Thyroid gland (tissue), 4 donors: ENCODE measurements at regions not wholly inside any gene's neighbourhood (a gene's known extent, or its start where the extent isn't known, plus 50 kb on each side); places are given as distances from the start of the nearest gene placed in this dataset.

Experiments used
- CTCF ChIP-seq, 6 experiments: fragments of 200-600 bp in 3 of 6; fragments of 450-650 bp in 3 of 6; sonication (generic) in 3 of 6; IDR thresholded peaks; one replicate each; pipeline ENCODE4 v1.5.1; 2016 to 2019; ENCODE audit warnings: antibody characterized with exemption in 6 of 6, mild to moderate bottlenecking in 2 of 6, inconsistent platforms in 1 of 6, moderate library complexity in 1 of 6
- POLR2A ChIP-seq, 2 donors: fragments of 450-650 bp; IDR thresholded peaks; one replicate each; pipeline ENCODE4 v1.6.1; 2017; ENCODE audit warnings: antibody characterized with exemption in 2 of 2, mild to moderate bottlenecking in 2 of 2, moderate library complexity in 1 of 2

- no peak for TF ChIP-seq POLR2A (IDR thresholded peaks at IDR 0.05)
- TF ChIP-seq CTCF (IDR thresholded peaks at IDR 0.05), result no peak
These were observed 349.8 kb downstream of the PPARGC1A start for GRCh38 chr4:23539969-23540569.
